PC-3 (cell line): ENCODE measurements at regions not wholly inside any gene's neighbourhood (a gene's known extent, or its start where the extent isn't known, plus 50 kb on each side); places are given as distances from the start of the nearest gene placed in this dataset.

Experiments
- ATAC-seq: fragments of 200-7000 bp; cut with Tn5 transposase; 2 replicates; pipeline ENCODE4 v1.9.1; 2020; ENCODE audit warnings: mild to moderate bottlenecking, moderate library complexity
- BruUV-seq: library from RNA; stranded (reverse); fragments of 400-500 nt; replicated peaks from 2 replicates; lab custom pipeline; 2021; lab: Mats Ljungman, UMichigan
- CTCF ChIA-PET: fragments of 300-600 bp; sonication (Branson Sonifier 250); formaldehyde crosslinking; loops from one replicate; lab custom pipeline; 2022; ENCODE audit warnings: antibody characterized with exemption; lab: Charles Lee
- POLR2A ChIA-PET: fragments of 300-600 bp; sonication (Branson Sonifier 250); formaldehyde crosslinking; loops from one replicate; lab custom pipeline; 2022; ENCODE audit warnings: antibody characterized with exemption; ENCODE audit not compliant: unreplicated experiment; lab: Charles Lee
- DNase-seq: peaks from one replicate; pipeline ENCODE4 v3.0.0-alpha.2; 2015
- H2AFZ ChIP-seq: fragments of 300-600 bp; sonication (generic); 2 replicates; pipeline ENCODE4 v1.6.0; 2016; ENCODE audit warnings: antibody characterized with exemption, low read length
- H3F3A ChIP-seq: fragments of 300-600 bp; sonication (generic); one replicate; pipeline ENCODE4 v1.6.0; 2017; ENCODE audit warnings: antibody characterized with exemption, low read length, control low read depth, mild to moderate bottlenecking; ENCODE audit not compliant: unreplicated experiment
- H3K27ac ChIP-seq: fragments of 300-600 bp; sonication (generic); 2 replicates; pipeline ENCODE4 v1.5.1; 2016; ENCODE audit warnings: mild to moderate bottlenecking, low read length
- H3K27me3 ChIP-seq: fragments of 300-600 bp; sonication (generic); 2 replicates; pipeline ENCODE4 v1.6.1; 2016; ENCODE audit warnings: low read length, mixed read lengths
- H3K36me3 ChIP-seq: fragments of 300-600 bp; sonication (generic); 2 replicates; pipeline ENCODE4 v1.6.1; 2016; ENCODE audit warnings: low read depth, mixed run types, low read length, mixed read lengths
- H3K4me1 ChIP-seq: fragments of 300-600 bp; sonication (generic); 2 replicates; pipeline ENCODE4 v1.5.1; 2016; ENCODE audit warnings: low read length; ENCODE audit not compliant: insufficient read depth
- H3K4me2 ChIP-seq: fragments of 300-600 bp; sonication (generic); 2 replicates; pipeline ENCODE4 v1.6.0; 2016; ENCODE audit warnings: low read length
- H3K4me3 ChIP-seq: fragments of 300-600 bp; sonication (generic); 2 replicates; pipeline ENCODE4 v1.5.1; 2016; ENCODE audit warnings: mild to moderate bottlenecking, low read length, mixed read lengths
- H3K79me2 ChIP-seq: fragments of 300-600 bp; sonication (generic); 2 replicates; pipeline ENCODE4 v1.6.1; 2017; ENCODE audit warnings: low read length, mixed read lengths
- H3K9ac ChIP-seq: fragments of 300-600 bp; sonication (generic); 2 replicates; pipeline ENCODE4 v1.6.0; 2016; ENCODE audit warnings: mild to moderate bottlenecking, low read length
- H3K9me2 ChIP-seq: fragments of 300-600 bp; sonication (generic); replicated peaks from 2 replicates; pipeline ENCODE4 v1.6.1; 2016; ENCODE audit warnings: mixed run types, low read length, mixed read lengths
- H3K9me3 ChIP-seq: fragments of 300-600 bp; sonication (generic); 2 replicates; pipeline ENCODE4 v1.6.1; 2016; ENCODE audit warnings: low read length, mixed read lengths
- H4K20me1 ChIP-seq: fragments of 300-600 bp; sonication (generic); 2 replicates; pipeline ENCODE4 v1.6.1; 2016; ENCODE audit warnings: low read length, mixed read lengths
- EZH2 ChIP-seq: fragments of 300-600 bp; sonication (generic); IDR thresholded peaks from one replicate; pipeline ENCODE4 v1.6.1; 2017; ENCODE audit warnings: antibody characterized with exemption, mild to moderate bottlenecking, low read length; ENCODE audit not compliant: unreplicated experiment
- EZH2phosphoT487 ChIP-seq: fragments of 300-600 bp; sonication (generic); IDR thresholded peaks from 2 replicates; pipeline ENCODE4 v1.6.1; 2018; ENCODE audit warnings: mild to moderate bottlenecking, antibody characterized with exemption, low read length, borderline replicate concordance
- intact Hi-C: fragments of 100-400 bp; cut with micrococcal nuclease; formaldehyde crosslinking; loops from 2 replicates; pipeline ENCODE4 v1.9.0; 2023
- TF ChIP-seq, protein P1 (sequence below): fragments of 300-600 bp; sonication (generic); conservative IDR thresholded peaks from 2 replicates; pipeline ENCODE4 v1.5.1; 2017; ENCODE audit warnings: antibody characterized with exemption, low read depth, mild to moderate bottlenecking, low read length

GRCh38 chr9:29211580-29212396 is 1638.5 kb upstream of the C9orf72 start:
- POLR2A ChIA-PET = no interaction called here
- Histone ChIP-seq H3K4me1 (no peaks in the 10 kb centered on the region), H2AFZ (no peak overlapping the region), H4K20me1 (no peaks in the 10 kb centered on the region), H3K36me3 (no peaks in the 10 kb centered on the region), H3F3A (no peaks in the 10 kb centered on the region), H3K27me3 (no peaks in the 10 kb centered on the region), H3K9ac (no peak overlapping the region), H3K4me3 (no peak overlapping the region), H3K79me2 (no peaks in the 10 kb centered on the region), H3K27ac (no peak overlapping the region), H3K9me3 (no peaks in the 10 kb centered on the region), H3K9me2 (no peaks in the 10 kb centered on the region), H3K4me2 (peak overlapping the region; percentile 25; the same call in 1 of the 2 replicates)
- no TSS peak for BruUV-seq
- DNase-seq = no peak
- CTCF ChIA-PET = no interaction called here
- no peak for ATAC-seq
- TF ChIP-seq EZH2 (no peak), EZH2phosphoT487 (no peak)
- TF ChIP-seq, protein P1, sequence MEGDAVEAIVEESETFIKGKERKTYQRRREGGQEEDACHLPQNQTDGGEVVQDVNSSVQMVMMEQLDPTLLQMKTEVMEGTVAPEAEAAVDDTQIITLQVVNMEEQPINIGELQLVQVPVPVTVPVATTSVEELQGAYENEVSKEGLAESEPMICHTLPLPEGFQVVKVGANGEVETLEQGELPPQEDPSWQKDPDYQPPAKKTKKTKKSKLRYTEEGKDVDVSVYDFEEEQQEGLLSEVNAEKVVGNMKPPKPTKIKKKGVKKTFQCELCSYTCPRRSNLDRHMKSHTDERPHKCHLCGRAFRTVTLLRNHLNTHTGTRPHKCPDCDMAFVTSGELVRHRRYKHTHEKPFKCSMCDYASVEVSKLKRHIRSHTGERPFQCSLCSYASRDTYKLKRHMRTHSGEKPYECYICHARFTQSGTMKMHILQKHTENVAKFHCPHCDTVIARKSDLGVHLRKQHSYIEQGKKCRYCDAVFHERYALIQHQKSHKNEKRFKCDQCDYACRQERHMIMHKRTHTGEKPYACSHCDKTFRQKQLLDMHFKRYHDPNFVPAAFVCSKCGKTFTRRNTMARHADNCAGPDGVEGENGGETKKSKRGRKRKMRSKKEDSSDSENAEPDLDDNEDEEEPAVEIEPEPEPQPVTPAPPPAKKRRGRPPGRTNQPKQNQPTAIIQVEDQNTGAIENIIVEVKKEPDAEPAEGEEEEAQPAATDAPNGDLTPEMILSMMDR = no peak
- intact Hi-C loops = loop anchor here (5.0 to 10.0 kb wide), 3 partner anchors 134 to 233 kb away; no protein-coding TSS in a partner anchor

GRCh38 chr9:29212397-29213387 is 1639.4 kb upstream of the C9orf72 start:
- H3F3A ChIP-seq = no peaks in the 10 kb centered on the region
- BruUV-seq = TSS peak; percentile 25
- ATAC-seq = peak; percentile 35
- TF ChIP-seq, protein P1 = no peak
- TF ChIP-seq EZH2phosphoT487 (no peak), EZH2 (no peak)
- no peaks in the 10 kb centered on the region for H3K27me3 ChIP-seq
- peak overlapping the region; percentile 99 for H3K4me2 ChIP-seq
- H2AFZ ChIP-seq = peak overlapping the region; percentile 83
- no peaks in the 10 kb centered on the region for H3K36me3 ChIP-seq
- H3K79me2 ChIP-seq = no peaks in the 10 kb centered on the region
- POLR2A ChIA-PET = no interaction called here
- peak overlapping the region; percentile 31; the same call in 1 of the 2 replicates for H3K9ac ChIP-seq
- H3K4me1 ChIP-seq = no peaks in the 10 kb centered on the region
- CTCF ChIA-PET = no interaction called here
- DNase-seq = peak; percentile 30
- no peaks in the 10 kb centered on the region for H3K9me3 ChIP-seq
- no peaks in the 10 kb centered on the region for H3K9me2 ChIP-seq
- H3K4me3 ChIP-seq = peak overlapping the region; percentile 81
- H4K20me1 ChIP-seq = no peaks in the 10 kb centered on the region
- intact Hi-C loops = loop anchor here (5.0 to 10.0 kb wide), 3 partner anchors 135 to 232 kb away; no protein-coding TSS in a partner anchor
- no peak overlapping the region for H3K27ac ChIP-seq
